HG02885 (cell line): ENCODE measurements at regions not wholly inside any gene's neighbourhood (a gene's known extent, or its start where the extent isn't known, plus 50 kb on each side); places are given as distances from the start of the nearest gene placed in this dataset.

Experiments used
- ATAC-seq: cut with Tn5 transposase; IDR thresholded peaks from one replicate; pipeline ENCODE4 v1.9.1; 2021; ENCODE audit warnings: mild to moderate bottlenecking; ENCODE audit not compliant: unreplicated experiment, poor library complexity

DNA sequence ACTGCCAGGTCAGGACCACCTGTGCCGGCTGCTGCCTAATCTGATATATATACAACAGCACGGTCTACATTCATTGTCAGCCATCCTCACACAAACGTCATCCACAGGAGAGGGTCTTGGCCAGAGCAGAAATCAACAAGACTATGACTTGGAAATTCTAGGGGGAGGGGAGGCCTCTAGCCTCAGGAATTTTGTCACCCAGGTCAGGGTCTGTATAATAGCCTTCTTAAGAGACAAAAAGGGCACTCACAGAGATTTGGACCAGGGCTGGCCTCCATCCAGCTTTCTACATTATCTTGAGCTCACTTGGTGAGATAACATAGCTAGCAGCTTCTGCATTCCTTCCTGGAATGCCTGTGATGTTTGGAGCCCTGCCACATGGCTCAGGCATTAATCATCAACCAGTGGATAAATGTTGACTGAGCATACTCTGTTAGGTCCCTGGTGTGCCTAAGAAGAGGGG is 50.4 kb upstream of the CTIF start:
- ATAC-seq: no peak

DNA sequence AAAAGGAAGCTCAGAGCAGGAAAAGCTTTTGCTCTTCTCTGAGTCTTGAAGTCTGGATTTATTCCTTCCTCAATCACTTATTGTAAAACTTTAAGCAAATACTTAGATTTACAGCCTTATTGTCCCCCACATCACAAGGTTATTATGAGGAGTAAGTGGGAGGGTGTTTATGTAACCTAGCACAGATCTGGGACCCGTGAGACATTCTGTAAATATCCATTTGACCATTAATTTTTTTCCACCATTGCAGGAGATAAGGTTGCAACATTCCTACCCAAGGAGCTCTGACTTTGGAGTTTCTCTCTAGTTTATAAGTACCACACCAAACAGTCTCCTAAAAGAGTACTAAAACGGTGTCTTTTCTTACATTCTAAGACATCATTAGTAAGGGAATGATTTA is 52.1 kb upstream of the CTIF start:
- no peak for ATAC-seq

DNA sequence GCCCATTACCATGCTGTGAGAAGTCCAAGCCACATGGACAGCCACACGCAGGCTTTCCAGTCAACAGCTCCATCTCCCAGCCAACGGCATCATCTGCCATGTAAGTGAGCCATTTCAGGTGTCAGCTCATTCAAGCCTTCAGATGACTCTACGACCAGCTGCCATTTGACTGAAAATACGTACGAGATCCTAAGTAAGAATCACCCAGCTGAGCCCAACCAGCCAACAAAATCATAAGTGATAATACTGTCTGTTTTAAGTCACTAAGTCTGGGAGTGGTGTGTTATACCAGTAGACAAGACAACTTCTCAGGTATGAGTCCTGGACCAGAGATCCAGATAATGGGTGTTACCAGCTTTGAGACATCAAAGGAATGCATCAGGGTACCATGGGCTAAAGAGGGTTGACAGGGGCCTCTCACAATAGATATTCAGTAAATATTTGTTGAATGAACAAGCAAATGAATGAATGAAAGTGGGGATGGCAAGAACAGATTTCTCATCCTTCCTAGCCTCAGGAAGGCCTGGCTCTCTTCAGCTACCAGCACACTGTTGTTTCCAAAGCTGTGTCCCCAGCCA is 52.9 kb upstream of the CTIF start:
- no peak for ATAC-seq

DNA sequence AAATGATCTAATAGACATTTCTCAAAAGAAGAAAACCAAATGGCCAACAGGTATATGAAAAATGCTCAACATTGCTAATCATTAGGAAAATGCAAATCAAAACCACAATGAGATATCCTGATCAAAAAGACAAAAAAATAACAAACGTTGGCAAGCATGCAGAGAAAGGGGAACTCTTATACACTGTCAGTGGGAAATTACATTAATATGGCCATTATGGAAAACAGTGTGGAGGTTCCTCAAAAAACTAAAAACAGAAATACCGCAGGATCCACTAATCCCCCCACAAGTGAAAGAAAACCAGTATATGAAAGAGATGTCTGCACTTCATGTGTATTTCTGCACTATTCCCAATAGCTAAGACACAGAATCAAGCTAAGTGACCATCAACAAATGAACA is 57.7 kb upstream of the CTIF start:
- ATAC-seq: no peak

DNA sequence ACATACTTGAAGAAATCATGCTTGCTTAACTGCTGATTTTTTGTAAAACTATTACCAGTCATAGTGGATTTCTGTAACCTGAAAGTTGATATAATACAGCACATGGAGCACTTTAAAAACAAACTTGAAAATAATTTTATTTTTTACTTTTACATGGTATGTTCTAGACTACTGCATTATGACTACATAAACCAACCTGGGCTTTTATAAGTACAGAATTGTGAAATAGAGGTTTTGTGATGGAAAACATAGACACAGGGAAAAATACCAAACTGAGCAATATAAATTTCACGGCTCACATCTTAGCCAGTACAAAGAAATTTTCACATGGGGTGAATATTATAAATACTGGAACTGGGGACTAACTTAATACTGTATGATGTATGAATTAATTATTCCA is 59.3 kb upstream of the CTIF start:
- no peak for ATAC-seq

DNA sequence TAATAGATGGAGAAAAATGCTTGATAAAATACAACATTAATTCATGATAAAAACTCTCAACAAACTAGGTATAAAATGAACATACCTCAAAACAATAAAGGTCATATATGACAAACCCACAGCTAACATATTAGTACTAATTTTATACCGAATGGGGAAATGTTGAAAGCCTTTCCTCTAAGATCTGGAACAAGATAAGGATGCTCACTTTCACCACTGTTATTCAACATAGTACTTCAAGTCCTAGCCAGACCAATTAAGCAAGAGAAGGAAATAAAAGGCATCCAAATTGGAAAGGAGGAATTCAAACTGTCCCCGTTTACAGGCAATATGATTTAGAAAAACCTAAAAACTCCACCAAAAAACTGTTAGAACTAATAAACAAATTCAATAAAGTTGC is 61.5 kb upstream of the CTIF start:
- ATAC-seq: no peak

DNA sequence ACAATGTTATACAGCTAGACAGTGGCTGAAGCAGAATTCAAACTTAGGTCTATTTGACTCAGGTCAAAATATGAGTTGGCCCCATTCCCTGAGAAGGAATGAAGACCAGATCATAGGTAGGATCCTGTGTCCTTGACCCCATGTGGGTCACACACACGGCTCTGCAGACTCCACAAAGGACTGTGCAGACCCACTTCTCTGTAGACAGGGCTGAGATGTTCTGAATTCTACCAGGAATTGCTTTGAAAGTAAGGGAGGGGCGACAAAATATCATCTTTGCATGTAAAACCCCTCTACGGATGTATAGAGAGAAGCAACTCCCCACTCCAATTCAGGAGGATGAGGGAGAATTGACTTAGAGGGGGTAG is 62.3 kb upstream of the CTIF start:
- no peak for ATAC-seq

DNA sequence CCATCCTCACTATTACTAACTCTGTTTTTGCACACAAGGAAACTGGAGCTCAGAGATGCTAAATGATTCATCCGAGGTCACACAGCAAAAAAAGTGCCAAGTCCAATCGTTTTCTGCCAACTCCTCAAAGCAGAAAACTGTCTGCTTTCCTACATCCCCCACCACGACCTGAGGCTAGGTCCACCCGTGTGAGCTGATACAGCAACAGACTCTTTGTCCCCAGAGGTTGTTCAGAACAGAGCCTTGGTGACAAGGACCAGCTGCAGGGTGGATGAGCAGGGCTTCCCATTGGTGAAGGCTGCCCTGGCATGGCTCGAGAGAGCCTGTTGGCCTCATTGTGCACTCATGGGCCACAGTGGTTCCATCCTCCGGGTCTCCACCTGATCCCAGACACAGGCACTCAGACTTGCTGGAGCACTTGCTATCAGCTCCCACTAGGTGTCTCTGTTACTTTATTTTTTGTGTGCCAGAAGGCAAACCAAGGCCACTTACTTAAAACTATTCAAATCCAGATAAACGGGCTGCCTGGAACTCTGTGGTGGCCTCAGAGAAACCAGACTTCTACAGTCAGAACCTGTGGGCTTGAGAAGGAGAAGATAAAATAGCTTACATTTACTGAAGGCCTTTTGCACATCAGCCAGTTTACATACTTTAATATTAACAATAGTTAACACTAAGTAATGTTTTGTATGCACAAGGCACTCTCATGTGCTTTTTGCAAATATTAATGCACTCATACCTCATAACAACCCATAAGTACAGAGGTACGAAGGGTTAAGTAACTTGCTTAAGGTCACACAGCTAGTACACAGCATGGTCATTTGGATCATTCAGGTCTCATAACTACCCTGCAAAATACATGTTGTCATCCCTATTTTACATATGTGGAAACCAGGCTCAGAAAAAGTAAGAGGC is 62.9 kb upstream of the CTIF start:
- peak; percentile 68 for ATAC-seq

DNA sequence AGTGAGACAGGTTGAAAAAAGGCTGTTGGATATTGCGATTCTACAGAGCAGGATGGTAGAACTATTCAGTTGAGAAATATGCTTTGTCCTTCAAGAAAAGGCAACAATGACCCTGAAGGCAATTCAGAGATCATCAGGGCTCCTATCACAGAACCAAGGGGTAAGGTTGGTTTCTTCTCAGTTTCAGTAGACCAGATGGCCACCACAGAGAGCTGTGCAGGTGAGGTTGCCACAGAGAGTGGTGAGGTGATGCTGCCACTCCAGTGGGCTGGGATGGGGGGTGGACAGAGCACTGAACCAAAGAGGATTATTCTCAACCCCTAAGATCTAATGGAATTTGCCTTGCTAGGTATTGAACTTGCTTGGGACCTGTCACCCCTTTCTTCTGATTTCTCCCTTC is 64.6 kb upstream of the ZBTB7C start:
- no peak for ATAC-seq

DNA sequence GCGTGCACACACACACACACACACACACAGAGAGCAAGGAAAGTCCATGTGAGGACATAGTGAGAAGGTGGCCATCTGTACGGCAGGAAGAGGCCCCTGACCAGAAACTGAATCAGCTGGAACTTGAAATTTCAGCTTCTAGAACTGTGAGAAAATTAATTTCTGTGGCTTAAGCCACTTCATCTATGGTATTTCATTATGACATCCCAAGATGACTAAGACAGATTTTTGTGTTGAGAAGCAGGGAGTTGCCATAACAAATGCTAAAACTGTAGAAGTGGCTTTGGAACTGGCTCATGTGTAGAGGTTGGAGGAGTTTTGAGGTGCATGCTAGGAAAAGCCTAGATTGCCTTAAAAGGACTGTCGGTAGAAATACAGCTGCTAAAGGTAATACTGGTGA is 63.4 kb upstream of the ZBTB7C start:
- no peak for ATAC-seq

DNA sequence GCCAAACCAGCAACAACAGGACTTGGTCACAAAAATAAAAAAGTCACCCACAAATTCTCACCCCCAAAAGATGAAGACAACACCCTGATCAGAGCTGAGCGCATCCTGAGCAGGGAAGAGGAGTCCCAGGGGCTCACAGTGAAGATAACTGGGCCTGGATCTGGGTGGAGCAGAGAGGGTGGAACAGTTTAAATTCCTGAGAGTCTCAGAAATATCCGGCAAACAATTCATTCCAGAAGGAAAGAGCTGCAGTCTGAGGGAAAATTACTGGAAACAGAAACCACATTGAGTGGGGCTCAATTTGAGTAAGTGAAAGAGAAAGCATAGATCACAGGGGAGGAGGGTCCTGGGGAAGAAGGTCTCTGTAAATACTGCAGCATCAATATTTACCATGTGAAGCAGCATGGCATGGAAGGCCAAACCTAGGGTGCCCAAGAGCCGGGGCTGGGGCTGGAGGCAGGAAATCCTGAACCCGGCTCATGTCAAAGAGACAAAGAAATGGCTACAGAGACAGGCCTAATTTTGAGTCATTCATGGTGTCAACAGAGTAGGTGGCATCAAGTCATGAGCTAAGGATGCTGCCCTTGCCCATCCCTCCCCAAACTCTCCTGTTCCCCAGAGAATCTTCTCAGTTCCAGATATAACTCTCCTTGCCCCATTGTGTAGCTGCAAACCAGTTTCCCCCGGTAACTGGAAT is 61.4 kb upstream of the ZBTB7C start:
- ATAC-seq: no peak

DNA sequence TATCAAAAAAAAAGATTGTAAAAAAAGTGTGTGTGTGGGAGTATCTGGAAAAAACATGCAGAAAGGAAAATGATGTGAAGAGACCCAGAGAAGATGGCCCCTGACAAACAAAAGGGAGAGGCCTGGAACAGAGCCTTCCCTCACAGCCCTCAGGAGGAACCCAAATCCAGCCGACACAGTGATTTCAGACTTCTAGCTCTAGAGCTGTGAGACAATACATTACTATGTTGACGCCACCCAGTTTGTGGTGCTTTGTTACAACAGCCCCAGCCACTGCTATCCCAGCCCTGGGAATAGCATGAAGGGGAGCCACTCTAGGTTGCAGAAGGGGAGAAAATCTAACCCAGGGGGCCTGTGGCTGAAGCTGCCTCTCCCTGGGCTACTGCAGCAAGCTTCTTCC is 59.0 kb upstream of the ZBTB7C start:
- ATAC-seq: no peak

DNA sequence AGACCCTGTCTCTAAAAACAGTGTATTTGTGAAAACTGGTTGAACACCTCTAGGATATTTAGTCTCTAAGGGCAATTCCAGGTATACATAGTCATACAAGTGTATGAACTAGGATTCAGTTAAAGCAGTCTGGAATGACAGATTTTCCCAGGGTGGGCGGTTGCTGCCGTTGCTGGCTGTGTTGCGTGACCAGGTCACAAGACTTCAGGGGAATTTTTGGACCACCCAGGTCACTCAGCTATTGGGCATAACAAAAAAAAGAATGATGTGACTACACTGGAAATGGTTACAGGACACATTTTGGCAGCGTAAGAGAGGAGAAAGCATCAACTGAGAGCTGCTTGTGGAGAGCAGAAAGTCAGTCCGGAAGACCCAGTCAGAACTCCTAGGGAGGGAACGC is 58.0 kb upstream of the ZBTB7C start:
- ATAC-seq: no peak

DNA sequence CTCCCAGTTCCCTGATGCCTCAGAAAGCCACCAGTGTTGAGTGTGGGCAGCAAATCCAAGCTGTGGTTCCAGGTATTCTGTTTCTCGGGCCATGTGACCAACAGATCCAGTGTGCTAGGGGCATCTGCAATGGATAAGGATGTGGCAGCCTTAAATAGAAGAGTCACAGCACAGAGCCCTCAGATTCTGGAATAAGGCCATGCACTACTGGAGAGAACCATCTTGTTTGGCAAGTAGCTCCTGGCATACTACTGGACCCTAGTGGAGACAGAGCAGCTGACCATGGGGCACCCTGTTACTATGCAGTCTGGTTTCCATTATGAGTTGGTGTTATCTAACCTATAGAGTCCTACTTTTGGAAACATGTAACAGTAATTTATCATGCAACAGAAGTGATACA is 53.3 kb upstream of the ZBTB7C start:
- no peak for ATAC-seq

DNA sequence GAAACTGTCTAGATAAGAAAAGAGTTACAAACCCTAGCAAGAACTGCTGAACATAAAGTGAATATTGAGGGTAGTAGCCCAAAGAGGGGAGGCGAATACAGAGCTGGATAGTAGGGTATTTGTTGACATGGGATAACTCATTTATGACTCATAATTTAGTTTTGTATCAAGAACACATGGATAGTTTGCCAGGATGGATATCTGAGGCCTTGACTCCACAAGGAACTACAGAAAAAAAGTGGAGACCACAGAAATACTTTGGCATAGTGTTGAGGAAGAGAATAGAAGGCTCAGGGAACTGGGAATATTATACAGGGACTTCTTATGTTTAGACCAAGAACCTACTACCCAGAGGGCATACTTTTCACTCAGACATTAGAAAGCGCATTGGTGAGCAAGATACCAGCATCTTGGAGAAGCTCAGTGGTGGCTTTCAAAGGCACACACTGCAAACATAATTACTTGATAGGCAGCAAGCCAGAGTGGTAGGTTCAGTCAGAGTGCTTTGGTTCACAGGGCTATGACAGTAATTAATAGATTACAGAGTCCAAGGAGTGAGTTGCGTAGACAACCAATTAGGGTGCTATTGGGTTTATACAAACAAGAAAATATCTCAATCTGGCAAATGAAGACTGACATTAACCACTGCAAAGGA is 51.9 kb upstream of the ZBTB7C start:
- ATAC-seq: no peak

DNA sequence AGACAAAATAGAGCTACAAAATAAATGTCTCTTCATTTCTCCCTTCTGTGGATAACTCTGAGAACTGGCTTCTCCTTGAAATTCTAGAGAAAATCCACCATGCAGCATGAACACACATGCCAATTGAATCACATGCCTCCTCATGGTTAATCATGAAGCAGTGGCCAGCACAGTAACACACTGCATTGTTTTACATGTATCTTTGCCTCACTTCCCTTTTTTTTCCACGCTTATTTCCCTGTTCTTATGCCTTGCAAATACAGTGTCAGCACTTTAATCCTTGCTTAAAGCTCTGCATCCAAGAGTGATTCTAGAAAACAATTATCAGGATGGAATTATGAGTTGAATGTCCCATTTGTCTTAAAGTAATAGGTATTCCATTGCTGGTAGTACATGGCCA is 50.3 kb upstream of the ZBTB7C start:
- ATAC-seq: no peak

DNA sequence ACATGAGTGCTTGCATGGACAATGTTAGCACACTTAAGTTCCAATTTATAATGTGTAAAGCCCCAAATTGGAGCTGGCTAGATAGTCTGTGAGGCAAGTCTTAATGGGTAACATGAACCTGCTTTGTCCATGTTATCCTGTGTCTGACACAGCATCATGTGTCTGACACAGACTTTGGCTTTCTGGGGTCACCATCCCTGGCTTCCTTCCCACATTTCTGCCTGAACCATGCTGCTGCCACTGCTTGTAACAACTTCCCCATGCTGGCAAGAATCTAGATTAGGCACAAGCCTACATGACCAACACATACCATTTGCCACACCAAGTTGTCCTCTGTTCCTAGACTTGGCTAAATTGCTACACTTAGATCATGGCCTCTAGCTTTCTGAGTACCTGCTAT is 49.8 kb upstream of the ZBTB7C start:
- no peak for ATAC-seq
